ENCODE measurements at regions not wholly inside any gene's neighbourhood (a gene's known extent, or its start where the extent isn't known, plus 50 kb on each side); places are given as distances from the start of the nearest gene placed in this dataset.

DNA sequence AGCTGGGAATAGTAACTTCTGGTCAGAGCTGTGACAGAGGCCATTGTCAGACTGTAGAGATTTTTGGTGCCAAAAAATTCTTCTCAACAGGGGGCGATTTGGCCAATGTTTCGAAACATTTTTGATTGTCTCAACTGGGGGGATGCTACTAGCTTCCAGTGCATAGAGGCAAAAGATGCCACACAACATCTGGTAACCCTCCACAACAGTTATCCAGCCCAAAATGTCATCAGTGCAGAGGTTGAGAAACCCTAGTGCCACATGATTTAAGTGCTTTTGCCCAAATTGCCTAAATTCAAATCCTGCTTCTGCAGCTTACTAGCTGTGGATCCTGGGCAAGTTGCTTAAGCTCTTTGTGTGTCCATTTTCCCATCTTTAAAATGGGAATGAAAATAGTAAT is 71.9 kb downstream of the FZD1 start:
- H3K79me2 ChIP-seq (ENCODE audit: insufficient read depth, low read depth), result no peaks in the 10 kb centered on the region
- no peak overlapping the region for H3K4me2 ChIP-seq
- no peak overlapping the region for H2AFZ ChIP-seq (ENCODE audit: low read depth)
- no peak overlapping the region for H3K4me3 ChIP-seq (IDR thresholded peaks at IDR 0.05; ENCODE audit: insufficient read depth, low read depth, low read length)
- no peaks in the 10 kb centered on the region for H3K27me3 ChIP-seq (ENCODE audit: insufficient read depth, low read depth)
- no peak overlapping the region for H3K9ac ChIP-seq
- TF ChIP-seq, protein P1, sequence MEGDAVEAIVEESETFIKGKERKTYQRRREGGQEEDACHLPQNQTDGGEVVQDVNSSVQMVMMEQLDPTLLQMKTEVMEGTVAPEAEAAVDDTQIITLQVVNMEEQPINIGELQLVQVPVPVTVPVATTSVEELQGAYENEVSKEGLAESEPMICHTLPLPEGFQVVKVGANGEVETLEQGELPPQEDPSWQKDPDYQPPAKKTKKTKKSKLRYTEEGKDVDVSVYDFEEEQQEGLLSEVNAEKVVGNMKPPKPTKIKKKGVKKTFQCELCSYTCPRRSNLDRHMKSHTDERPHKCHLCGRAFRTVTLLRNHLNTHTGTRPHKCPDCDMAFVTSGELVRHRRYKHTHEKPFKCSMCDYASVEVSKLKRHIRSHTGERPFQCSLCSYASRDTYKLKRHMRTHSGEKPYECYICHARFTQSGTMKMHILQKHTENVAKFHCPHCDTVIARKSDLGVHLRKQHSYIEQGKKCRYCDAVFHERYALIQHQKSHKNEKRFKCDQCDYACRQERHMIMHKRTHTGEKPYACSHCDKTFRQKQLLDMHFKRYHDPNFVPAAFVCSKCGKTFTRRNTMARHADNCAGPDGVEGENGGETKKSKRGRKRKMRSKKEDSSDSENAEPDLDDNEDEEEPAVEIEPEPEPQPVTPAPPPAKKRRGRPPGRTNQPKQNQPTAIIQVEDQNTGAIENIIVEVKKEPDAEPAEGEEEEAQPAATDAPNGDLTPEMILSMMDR (conservative IDR thresholded peaks at IDR 0.05; ENCODE audit: low read depth, low read length), result no peak
- H3K4me1 ChIP-seq (ENCODE audit: low read depth, poor library complexity, severe bottlenecking), result no peaks in the 10 kb centered on the region
- H3K27ac ChIP-seq, result no peak overlapping the region
- no peaks in the 10 kb centered on the region for H3K36me3 ChIP-seq (ENCODE audit: insufficient read depth)
- no peaks in the 10 kb centered on the region for H4K20me1 ChIP-seq (ENCODE audit: insufficient read depth)

DNA sequence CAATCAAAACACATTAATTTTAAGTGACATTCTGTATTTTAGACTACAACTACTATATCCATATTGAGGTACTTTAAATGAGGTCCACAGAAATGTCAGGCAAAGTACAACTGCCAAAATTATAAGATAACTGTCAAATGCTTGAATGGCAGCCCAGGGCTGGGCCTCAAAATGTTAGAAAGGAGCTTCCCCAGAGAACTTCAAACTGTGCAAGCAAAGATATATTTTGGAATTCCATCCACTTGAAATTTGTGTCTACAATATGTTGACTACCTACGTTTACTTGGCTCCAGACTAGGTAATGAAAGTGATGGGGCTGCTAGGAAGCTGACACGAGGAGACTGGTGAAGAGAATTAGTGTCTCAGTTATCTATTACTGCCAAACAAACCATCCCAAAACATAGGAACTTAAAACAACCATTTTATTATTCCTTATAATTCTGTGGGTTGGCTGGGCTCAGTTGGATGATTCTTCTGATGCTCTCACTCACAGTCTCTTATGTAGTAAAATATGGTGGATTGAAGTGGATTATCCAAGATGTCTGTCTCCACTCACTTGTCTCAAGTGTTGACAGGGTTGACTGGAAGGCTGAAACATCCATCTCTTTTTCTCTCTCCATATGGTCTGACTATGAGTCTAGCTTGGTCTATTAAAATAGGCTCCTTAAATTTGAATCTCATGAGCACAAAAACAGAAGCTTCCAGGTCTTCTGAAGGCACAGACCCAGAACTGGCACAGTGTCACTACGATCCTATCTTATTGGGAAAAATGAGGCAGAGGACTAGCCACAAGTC is 74.2 kb downstream of the FZD1 start:
- H3K4me1 ChIP-seq (ENCODE audit: low read depth, poor library complexity, severe bottlenecking), result no peaks in the 10 kb centered on the region
- H4K20me1 ChIP-seq (ENCODE audit: insufficient read depth), result no peaks in the 10 kb centered on the region

DNA sequence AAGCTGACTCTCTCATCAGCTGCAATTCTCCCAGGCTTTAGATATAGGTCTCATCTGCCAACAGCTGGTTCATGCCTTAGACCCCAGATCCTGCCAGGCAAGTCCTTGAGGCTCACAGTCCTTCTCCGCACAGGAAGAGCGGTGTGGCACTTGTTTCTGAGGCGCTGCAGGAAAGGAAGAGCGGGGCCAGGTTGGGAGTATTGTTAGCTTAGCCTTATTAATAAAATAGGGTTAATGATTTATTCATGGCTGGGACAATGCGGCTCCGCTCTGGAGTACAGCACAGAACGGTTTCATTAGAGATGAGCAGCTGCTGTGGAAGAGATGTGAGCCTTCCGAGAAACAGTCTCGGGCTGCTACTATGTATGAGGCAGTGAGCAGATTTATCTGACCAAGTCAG is 78.1 kb downstream of the FZD1 start:
- H3K4me3 ChIP-seq (IDR thresholded peaks at IDR 0.05; ENCODE audit: insufficient read depth, low read depth, low read length), result no peak overlapping the region
- TF ChIP-seq, protein P1 (conservative IDR thresholded peaks at IDR 0.05; ENCODE audit: low read depth, low read length), result no peak
- no peak overlapping the region for H3K9ac ChIP-seq
- H4K20me1 ChIP-seq (ENCODE audit: insufficient read depth), result no peaks in the 10 kb centered on the region
- no peak overlapping the region for H3K27ac ChIP-seq
- no peaks in the 10 kb centered on the region for H3K27me3 ChIP-seq (ENCODE audit: insufficient read depth, low read depth)
- H3K36me3 ChIP-seq (ENCODE audit: insufficient read depth), result no peaks in the 10 kb centered on the region
- no peak overlapping the region for H2AFZ ChIP-seq (ENCODE audit: low read depth)
- H3K79me2 ChIP-seq (ENCODE audit: insufficient read depth, low read depth), result no peaks in the 10 kb centered on the region
- no peak overlapping the region for H3K4me2 ChIP-seq
- H3K4me1 ChIP-seq (ENCODE audit: low read depth, poor library complexity, severe bottlenecking), result no peaks in the 10 kb centered on the region

More for the DNA sequence above, 74.2 kb downstream of the FZD1 start:
- Histone ChIP-seq H3K4me2 (no peak overlapping the region), H3K4me3 (IDR thresholded peaks at IDR 0.05; ENCODE audit: insufficient read depth, low read depth, low read length) (no peak overlapping the region), H3K27ac (no peak overlapping the region), H2AFZ (ENCODE audit: low read depth) (no peak overlapping the region), H3K27me3 (ENCODE audit: insufficient read depth, low read depth) (no peaks in the 10 kb centered on the region), H3K79me2 (ENCODE audit: insufficient read depth, low read depth) (no peaks in the 10 kb centered on the region), H3K9ac (no peak overlapping the region), H3K36me3 (ENCODE audit: insufficient read depth) (no peaks in the 10 kb centered on the region)
- TF ChIP-seq, protein P1 (conservative IDR thresholded peaks at IDR 0.05; ENCODE audit: low read depth, low read length), result no peak

DNA sequence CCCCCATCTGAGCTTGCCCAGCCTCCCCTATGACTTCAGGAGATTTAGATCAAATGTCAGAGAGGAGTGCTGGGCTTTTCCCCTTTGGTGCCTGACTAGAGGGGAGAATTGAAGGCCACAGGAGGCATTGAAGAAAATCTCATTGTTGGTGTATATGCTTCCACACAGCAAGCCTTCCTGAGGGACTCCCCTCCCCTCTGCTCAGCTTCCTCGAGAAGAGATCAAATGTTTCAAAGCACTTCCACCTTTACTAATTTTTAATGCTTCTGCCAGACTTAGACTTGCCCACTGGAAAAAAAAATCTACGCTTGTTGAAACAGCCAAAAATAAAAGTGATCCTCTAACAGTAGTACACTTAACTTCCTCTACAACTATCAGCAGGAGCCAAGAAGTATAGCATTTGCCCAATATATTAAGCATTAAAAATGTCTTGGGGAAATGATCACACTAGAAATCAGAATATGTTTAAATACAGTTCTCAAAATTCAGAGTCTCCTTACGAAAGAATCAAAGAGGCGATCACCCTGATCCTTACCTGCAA is 79.3 kb downstream of the FZD1 start:
- no peaks in the 10 kb centered on the region for H3K36me3 ChIP-seq (ENCODE audit: insufficient read depth)
- no peaks in the 10 kb centered on the region for H3K4me1 ChIP-seq (ENCODE audit: low read depth, poor library complexity, severe bottlenecking)
- no peaks in the 10 kb centered on the region for H3K27me3 ChIP-seq (ENCODE audit: insufficient read depth, low read depth)
- TF ChIP-seq, protein P1 (conservative IDR thresholded peaks at IDR 0.05; ENCODE audit: low read depth, low read length), result no peak
- no peaks in the 10 kb centered on the region for H4K20me1 ChIP-seq (ENCODE audit: insufficient read depth)
- no peak overlapping the region for H3K4me3 ChIP-seq (IDR thresholded peaks at IDR 0.05; ENCODE audit: insufficient read depth, low read depth, low read length)
- no peak overlapping the region for H2AFZ ChIP-seq (ENCODE audit: low read depth)
- no peaks in the 10 kb centered on the region for H3K79me2 ChIP-seq (ENCODE audit: insufficient read depth, low read depth)
- H3K4me2 ChIP-seq, result no peak overlapping the region
- H3K9ac ChIP-seq, result no peak overlapping the region
- no peak overlapping the region for H3K27ac ChIP-seq

Data from KMS-11 (cell line).